Prostate gland (tissue), 2 donors: ENCODE measurements at regions not wholly inside any gene's neighbourhood (a gene's known extent, or its start where the extent isn't known, plus 50 kb on each side); places are given as distances from the start of the nearest gene placed in this dataset.

Experiments
- DNase-seq: peaks from one replicate; pipeline ENCODE4 v3.0.0-alpha.2; 2019; ENCODE audit warnings: low spot score
- H3K27ac ChIP-seq, 2 donors: fragments of 200-600 bp; sonication (generic); 2 replicates each; pipeline ENCODE4 v1.5.1; 2017 to 2019
- H3K27me3 ChIP-seq: fragments of 200-600 bp; sonication (generic); replicated peaks from 2 replicates; pipeline ENCODE4 v1.5.1; 2019; ENCODE audit not compliant: insufficient read depth
- H3K36me3 ChIP-seq, 2 donors: fragments of 200-600 bp; sonication (generic); 1 replicate in 1 of 2; 2 replicates in 1 of 2; pipeline versions ENCODE4 v1.5.1 to v1.8.1; 2017 to 2019
- H3K4me1 ChIP-seq: fragments of 200-600 bp; sonication (generic); replicated peaks from 2 replicates; pipeline ENCODE4 v1.5.1; 2019
- H3K4me3 ChIP-seq, 2 donors: fragments of 200-600 bp; sonication (generic); 2 replicates each; pipeline ENCODE4 v1.5.1; 2017 to 2019
- H3K9me3 ChIP-seq: fragments of 200-600 bp; sonication (generic); 2 replicates; pipeline ENCODE4 v1.5.1; 2017
- POLR2A ChIP-seq: fragments of 450-650 bp; IDR thresholded peaks from one replicate; pipeline ENCODE4 v1.6.1; 2016; ENCODE audit warnings: antibody characterized with exemption, mild to moderate bottlenecking
- POLR2AphosphoS5 ChIP-seq: sonication (generic); formaldehyde crosslinking; IDR thresholded peaks from one replicate; pipeline ENCODE4 v1.6.1; 2017; ENCODE audit warnings: antibody characterized with exemption
- WGBS: methylation state at CpG from one replicate; pipeline ENCODE4 v1.1.5; 2018; 5-methylcytosine and 5-hydroxymethylcytosine counted together
- intact Hi-C: fragments of 100-400 bp; cut with DNase I; formaldehyde crosslinking; loops from one replicate; pipeline ENCODE4 v1.14.2; 2022
- TF ChIP-seq, protein P1 (sequence below), 4 experiments: fragments of 200-600 bp in 2 of 4; fragments of 450-650 bp in 2 of 4; sonication (generic) in 2 of 4; IDR thresholded peaks; 1 replicate in 3 of 4; 2 replicates in 1 of 4; pipeline ENCODE4 v1.5.1; 2016 to 2019; ENCODE audit warnings: antibody characterized with exemption in 4 of 4, mild to moderate bottlenecking in 2 of 4, moderate library complexity in 2 of 4

GRCh38 chr6:1003394-1004160, 308.3 kb upstream of the FOXQ1 start:
- 95% methylated on average over 37 of the region's 37 CpGs for WGBS
- Histone ChIP-seq H3K27ac (no peak overlapping the region), H3K27me3 (no peaks in the 10 kb centered on the region), H3K4me1 (no peaks in the 10 kb centered on the region), H3K36me3 (no peaks in the 10 kb centered on the region), H3K9me3 (no peaks in the 10 kb centered on the region), H3K4me3 (no peak overlapping the region)
- TF ChIP-seq, protein P1, sequence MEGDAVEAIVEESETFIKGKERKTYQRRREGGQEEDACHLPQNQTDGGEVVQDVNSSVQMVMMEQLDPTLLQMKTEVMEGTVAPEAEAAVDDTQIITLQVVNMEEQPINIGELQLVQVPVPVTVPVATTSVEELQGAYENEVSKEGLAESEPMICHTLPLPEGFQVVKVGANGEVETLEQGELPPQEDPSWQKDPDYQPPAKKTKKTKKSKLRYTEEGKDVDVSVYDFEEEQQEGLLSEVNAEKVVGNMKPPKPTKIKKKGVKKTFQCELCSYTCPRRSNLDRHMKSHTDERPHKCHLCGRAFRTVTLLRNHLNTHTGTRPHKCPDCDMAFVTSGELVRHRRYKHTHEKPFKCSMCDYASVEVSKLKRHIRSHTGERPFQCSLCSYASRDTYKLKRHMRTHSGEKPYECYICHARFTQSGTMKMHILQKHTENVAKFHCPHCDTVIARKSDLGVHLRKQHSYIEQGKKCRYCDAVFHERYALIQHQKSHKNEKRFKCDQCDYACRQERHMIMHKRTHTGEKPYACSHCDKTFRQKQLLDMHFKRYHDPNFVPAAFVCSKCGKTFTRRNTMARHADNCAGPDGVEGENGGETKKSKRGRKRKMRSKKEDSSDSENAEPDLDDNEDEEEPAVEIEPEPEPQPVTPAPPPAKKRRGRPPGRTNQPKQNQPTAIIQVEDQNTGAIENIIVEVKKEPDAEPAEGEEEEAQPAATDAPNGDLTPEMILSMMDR (IDR thresholded peaks at IDR 0.05), result no peak
- no peak for TF ChIP-seq POLR2A
- no peak for TF ChIP-seq POLR2AphosphoS5
- intact Hi-C loops, result no loop called here
- no peak for DNase-seq

DNA sequence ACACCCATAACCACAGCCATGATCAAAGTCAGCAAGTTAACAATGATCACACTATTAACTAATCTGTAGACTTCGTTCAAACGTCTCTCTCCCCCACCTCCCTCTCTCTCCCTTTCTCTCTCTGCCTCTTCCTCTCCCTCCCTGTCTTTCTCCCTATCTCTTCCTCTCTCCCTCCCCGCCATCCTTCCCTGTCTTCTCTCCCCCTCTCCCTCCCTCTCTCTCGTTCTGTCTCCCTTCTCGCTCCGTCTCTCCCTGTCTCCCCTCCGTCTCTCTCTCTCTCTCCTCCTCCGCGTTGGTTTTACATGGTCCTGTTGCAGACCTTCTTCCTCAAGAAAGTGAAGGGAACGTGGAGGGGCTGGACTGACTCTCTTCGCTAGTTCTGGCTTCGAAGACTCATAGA, 308.9 kb upstream of the FOXQ1 start:
- no peak overlapping the region for H3K27ac ChIP-seq
- 89% methylated on average over 12 of the region's 12 CpGs for WGBS
- intact Hi-C loops, result no loop called here
- DNase-seq, result no peak
- TF ChIP-seq POLR2AphosphoS5, result no peak
- TF ChIP-seq, protein P1 (IDR thresholded peaks at IDR 0.05), result no peak
- no peak for TF ChIP-seq POLR2A
- H3K4me3 ChIP-seq, result no peak overlapping the region
- H3K36me3 ChIP-seq, result no peaks in the 10 kb centered on the region
- H3K9me3 ChIP-seq, result no peaks in the 10 kb centered on the region
- no peaks in the 10 kb centered on the region for H3K27me3 ChIP-seq
- no peaks in the 10 kb centered on the region for H3K4me1 ChIP-seq

GRCh38 chr6:1001655-1002349, 308.9 kb upstream of the EXOC2 start:
- TF ChIP-seq, protein P1 (IDR thresholded peaks at IDR 0.05), result no peak
- TF ChIP-seq POLR2A (no peak), POLR2AphosphoS5 (no peak)
- no peaks in the 10 kb centered on the region for H3K4me1 ChIP-seq
- intact Hi-C loops, result no loop called here
- no peaks in the 10 kb centered on the region for H3K36me3 ChIP-seq
- H3K4me3 ChIP-seq, result no peak overlapping the region
- WGBS, result 84% methylated on average over 12 of the region's 12 CpGs
- no peak for DNase-seq
- H3K27ac ChIP-seq, result no peak overlapping the region
- no peaks in the 10 kb centered on the region for H3K9me3 ChIP-seq
- H3K27me3 ChIP-seq, result no peaks in the 10 kb centered on the region

DNA sequence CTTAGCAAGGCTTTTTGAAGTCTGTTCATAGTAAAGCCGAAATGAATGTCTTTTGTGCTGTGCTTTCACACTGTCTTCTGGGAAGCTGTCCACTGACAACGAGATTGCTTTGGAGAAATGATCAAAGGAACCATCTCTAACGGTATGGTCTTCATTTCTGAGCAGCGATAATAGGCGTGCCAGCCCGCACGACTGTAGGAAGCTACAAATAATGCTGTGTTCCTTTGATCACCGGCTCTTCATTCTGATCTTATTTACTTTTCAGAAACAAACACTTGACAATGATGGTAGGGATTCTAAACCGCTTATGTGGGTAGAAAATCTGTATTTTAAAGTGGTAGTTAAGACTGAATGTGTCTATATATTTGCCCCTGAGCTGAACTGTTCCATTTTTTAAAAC, 306.6 kb upstream of the EXOC2 start:
- no peaks in the 10 kb centered on the region for H3K36me3 ChIP-seq
- H3K4me1 ChIP-seq, result no peaks in the 10 kb centered on the region
- H3K9me3 ChIP-seq, result no peaks in the 10 kb centered on the region
- H3K27me3 ChIP-seq, result no peaks in the 10 kb centered on the region
- H3K27ac ChIP-seq, result no peak overlapping the region
- DNase-seq, result no peak
- TF ChIP-seq, protein P1 (IDR thresholded peaks at IDR 0.05), result no peak
- no peak for TF ChIP-seq POLR2A
- intact Hi-C loops, result no loop called here
- WGBS, result 48% methylated on average over 9 of the region's 9 CpGs
- no peak overlapping the region for H3K4me3 ChIP-seq

DNA sequence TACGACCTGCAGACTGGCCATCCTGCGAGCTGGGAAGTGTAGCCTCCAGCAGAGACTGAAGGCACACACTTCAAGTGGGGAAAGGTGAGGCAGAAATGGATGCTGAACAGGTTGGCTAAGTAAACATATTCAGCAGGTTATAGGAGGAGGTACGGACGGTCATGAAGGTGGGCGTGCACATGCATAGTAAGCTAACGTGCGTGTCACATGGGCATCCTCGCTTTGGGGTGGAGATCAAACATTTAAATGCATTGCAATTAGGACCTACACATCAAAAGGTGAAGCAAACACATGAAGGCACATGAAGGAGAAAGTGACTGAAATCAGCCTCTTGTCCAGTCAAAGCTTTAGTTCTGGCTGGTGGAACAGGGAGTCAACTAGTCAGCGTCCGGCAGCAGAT, 305.6 kb upstream of the EXOC2 start:
- Histone ChIP-seq H3K9me3 (no peaks in the 10 kb centered on the region), H3K4me1 (no peaks in the 10 kb centered on the region), H3K27me3 (no peaks in the 10 kb centered on the region), H3K27ac (no peak overlapping the region), H3K36me3 (no peaks in the 10 kb centered on the region), H3K4me3 (no peak overlapping the region)
- 92% methylated on average over 10 of the region's 10 CpGs for WGBS
- TF ChIP-seq POLR2A, result no peak
- DNase-seq, result no peak
- intact Hi-C loops, result no loop called here
